Lung (tissue), 11 donors: ENCODE measurements at regions not wholly inside any gene's neighbourhood (a gene's known extent, or its start where the extent isn't known, plus 50 kb on each side); places are given as distances from the start of the nearest gene placed in this dataset.
"Not testable (repeated sequence)": the region's sequence is repeated elsewhere in the genome, so short reads cannot be mapped to it uniquely, and the experiment has no call there.

Experiments
- ATAC-seq: fragments of 200-7000 bp; cut with Tn5 transposase; one replicate; pipeline ENCODE4 v1.9.1; 2020; ENCODE audit warnings: moderate number of reproducible peaks; ENCODE audit not compliant: insufficient read depth, low FRiP score
- DNase-seq, 3 donors: peaks; one replicate each; pipeline ENCODE4 v3.0.0-alpha.2; 2013 to 2017
- H3K27ac ChIP-seq, 2 donors: one replicate each; pipeline ENCODE4 v1.5.1; 2013; ENCODE audit warnings: mild to moderate bottlenecking in 2 of 2, moderate library complexity in 2 of 2, control low read depth in 1 of 2, inconsistent platforms in 1 of 2, low read depth in 1 of 2, low read length in 1 of 2
- H3K27me3 ChIP-seq, 3 donors: one replicate each; pipeline ENCODE4 v1.5.1; 2013; ENCODE audit warnings: low read length in 2 of 3; ENCODE audit not compliant: control insufficient read depth in 3 of 3, insufficient read depth in 3 of 3
- H3K36me3 ChIP-seq, 4 donors: one replicate each; pipeline ENCODE4 v1.5.1; 2013; ENCODE audit warnings: low read length in 4 of 4, mild to moderate bottlenecking in 1 of 4, moderate library complexity in 1 of 4; ENCODE audit not compliant: control insufficient read depth in 4 of 4, insufficient read depth in 4 of 4
- H3K4me1 ChIP-seq, 5 donors: one replicate each; pipeline ENCODE4 v1.5.1; 2013; ENCODE audit warnings: low read length in 5 of 5, mild to moderate bottlenecking in 2 of 5, moderate library complexity in 1 of 5; ENCODE audit not compliant: control insufficient read depth in 5 of 5, insufficient read depth in 5 of 5
- H3K4me3 ChIP-seq: one replicate; pipeline ENCODE4 v1.5.1; 2013; ENCODE audit warnings: mild to moderate bottlenecking, control low read depth, moderate library complexity
- H3K9ac ChIP-seq, 2 donors: one replicate each; pipeline ENCODE4 v1.5.1; 2013; ENCODE audit warnings: low read length in 2 of 2, control low read depth in 1 of 2; ENCODE audit not compliant: insufficient read depth in 1 of 2
- H3K9me3 ChIP-seq, 4 donors: one replicate each; pipeline ENCODE4 v1.5.1; 2013; ENCODE audit warnings: low read length in 3 of 4, mild to moderate bottlenecking in 1 of 4, moderate library complexity in 1 of 4; ENCODE audit not compliant: control insufficient read depth in 4 of 4, insufficient read depth in 3 of 4
- WGBS, 2 donors: extraction: QIAGEN DNeasy Blood & Tissue Kit; methylation state at CpG; one replicate each; pipeline ENCODE4 v1.1.7; 2013; 5-methylcytosine and 5-hydroxymethylcytosine counted together
- TF ChIP-seq, protein P1 (sequence below): IDR thresholded peaks from 2 replicates; pipeline ENCODE4 v1.5.1; 2012; ENCODE audit warnings: mild to moderate bottlenecking; ENCODE audit errors: control extremely low read depth, extremely low read depth
- donor health status: control.
- donor health status: control.
- donor health status: Bipolar disorder and iron deficiency.
- donor health status: healthy.
- donor health status: DM: yes; HTN: yes; CAD: no.

- H3K9ac ChIP-seq = no peak overlapping the region
- peak in 1 of 3 donors; percentile 29 for DNase-seq
- no peak overlapping the region for H3K27ac ChIP-seq
- ATAC-seq = no peak
- H3K27me3 ChIP-seq = no peaks in the 10 kb centered on the region
- no peak overlapping the region for H3K4me3 ChIP-seq
- TF ChIP-seq, protein P1, sequence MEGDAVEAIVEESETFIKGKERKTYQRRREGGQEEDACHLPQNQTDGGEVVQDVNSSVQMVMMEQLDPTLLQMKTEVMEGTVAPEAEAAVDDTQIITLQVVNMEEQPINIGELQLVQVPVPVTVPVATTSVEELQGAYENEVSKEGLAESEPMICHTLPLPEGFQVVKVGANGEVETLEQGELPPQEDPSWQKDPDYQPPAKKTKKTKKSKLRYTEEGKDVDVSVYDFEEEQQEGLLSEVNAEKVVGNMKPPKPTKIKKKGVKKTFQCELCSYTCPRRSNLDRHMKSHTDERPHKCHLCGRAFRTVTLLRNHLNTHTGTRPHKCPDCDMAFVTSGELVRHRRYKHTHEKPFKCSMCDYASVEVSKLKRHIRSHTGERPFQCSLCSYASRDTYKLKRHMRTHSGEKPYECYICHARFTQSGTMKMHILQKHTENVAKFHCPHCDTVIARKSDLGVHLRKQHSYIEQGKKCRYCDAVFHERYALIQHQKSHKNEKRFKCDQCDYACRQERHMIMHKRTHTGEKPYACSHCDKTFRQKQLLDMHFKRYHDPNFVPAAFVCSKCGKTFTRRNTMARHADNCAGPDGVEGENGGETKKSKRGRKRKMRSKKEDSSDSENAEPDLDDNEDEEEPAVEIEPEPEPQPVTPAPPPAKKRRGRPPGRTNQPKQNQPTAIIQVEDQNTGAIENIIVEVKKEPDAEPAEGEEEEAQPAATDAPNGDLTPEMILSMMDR = no peak
- H3K9me3 ChIP-seq = no peaks in the 10 kb centered on the region
- 60 to 77% methylated on average over 6 of the region's 6 CpGs for WGBS, 2 donors
- peaks cover 0 to 21% (median 5%) of the 10 kb centered on the region in 5 donors for H3K4me1 ChIP-seq
- no peaks in the 10 kb centered on the region for H3K36me3 ChIP-seq
Measured at GRCh38 chr9:88874391-88874790, 116.9 kb upstream of the S1PR3 start.

- H3K36me3 ChIP-seq = no peaks in the 10 kb centered on the region
- H3K27me3 ChIP-seq = no peaks in the 10 kb centered on the region
- no peak overlapping the region for H3K4me3 ChIP-seq
- H3K9me3 ChIP-seq = no peaks in the 10 kb centered on the region
- 79 to 88% methylated on average over 3 of the region's 3 CpGs for WGBS, 2 donors
- no peak for ATAC-seq
- no peak overlapping the region for H3K27ac ChIP-seq
- TF ChIP-seq, protein P1 = no peak
- H3K4me1 ChIP-seq = peaks cover 0 to 21% (median 5%) of the 10 kb centered on the region in 5 donors
- H3K9ac ChIP-seq = no peak overlapping the region
- no peak for DNase-seq
Measured at GRCh38 chr9:88875400-88876120, 115.7 kb upstream of the S1PR3 start.

GRCh38 chr9:88880199-88880598 lies 111.1 kb upstream of the S1PR3 start:
- H3K4me3 ChIP-seq = no peak overlapping the region
- H3K9ac ChIP-seq = no peak overlapping the region
- H3K4me1 ChIP-seq = no peaks in the 10 kb centered on the region
- no peak for ATAC-seq
- no peaks in the 10 kb centered on the region for H3K9me3 ChIP-seq
- no peaks in the 10 kb centered on the region for H3K27me3 ChIP-seq
- H3K27ac ChIP-seq = no peak overlapping the region
- DNase-seq = no peak
- TF ChIP-seq, protein P1 = no peak
- H3K36me3 ChIP-seq = no peaks in the 10 kb centered on the region
- WGBS, 2 donors = 72 to 92% methylated on average over 8 of the region's 8 CpGs

- 87 to 88% methylated on average over 1 of the region's 1 CpG for WGBS, 2 donors
- ATAC-seq, H3K9me3 ChIP-seq, H3K9ac ChIP-seq, H3K27ac ChIP-seq, H3K4me3 ChIP-seq, H3K36me3 ChIP-seq, DNase-seq, H3K27me3 ChIP-seq, H3K4me1 ChIP-seq: not testable (repeated sequence)
Measured at GRCh38 chr9:88884291-88884690, 107.0 kb upstream of the S1PR3 start.

GRCh38 chr9:88886762-88887161 lies 104.5 kb upstream of the S1PR3 start:
- H3K9me3 ChIP-seq, DNase-seq, H3K9ac ChIP-seq, ATAC-seq, H3K4me3 ChIP-seq, H3K4me1 ChIP-seq, H3K27ac ChIP-seq, H3K36me3 ChIP-seq, H3K27me3 ChIP-seq: not testable (repeated sequence)
- WGBS, 2 donors = 48 to 68% methylated on average over 2 of the region's 2 CpGs
